ENCODE measurements at regions not wholly inside any gene's neighbourhood (a gene's known extent, or its start where the extent isn't known, plus 50 kb on each side); places are given as distances from the start of the nearest gene placed in this dataset.

GRCh38 chr17:31593806-31594205 is 202.3 kb downstream of the RAB11FIP4 start:
- TF ChIP-seq, protein P1, sequence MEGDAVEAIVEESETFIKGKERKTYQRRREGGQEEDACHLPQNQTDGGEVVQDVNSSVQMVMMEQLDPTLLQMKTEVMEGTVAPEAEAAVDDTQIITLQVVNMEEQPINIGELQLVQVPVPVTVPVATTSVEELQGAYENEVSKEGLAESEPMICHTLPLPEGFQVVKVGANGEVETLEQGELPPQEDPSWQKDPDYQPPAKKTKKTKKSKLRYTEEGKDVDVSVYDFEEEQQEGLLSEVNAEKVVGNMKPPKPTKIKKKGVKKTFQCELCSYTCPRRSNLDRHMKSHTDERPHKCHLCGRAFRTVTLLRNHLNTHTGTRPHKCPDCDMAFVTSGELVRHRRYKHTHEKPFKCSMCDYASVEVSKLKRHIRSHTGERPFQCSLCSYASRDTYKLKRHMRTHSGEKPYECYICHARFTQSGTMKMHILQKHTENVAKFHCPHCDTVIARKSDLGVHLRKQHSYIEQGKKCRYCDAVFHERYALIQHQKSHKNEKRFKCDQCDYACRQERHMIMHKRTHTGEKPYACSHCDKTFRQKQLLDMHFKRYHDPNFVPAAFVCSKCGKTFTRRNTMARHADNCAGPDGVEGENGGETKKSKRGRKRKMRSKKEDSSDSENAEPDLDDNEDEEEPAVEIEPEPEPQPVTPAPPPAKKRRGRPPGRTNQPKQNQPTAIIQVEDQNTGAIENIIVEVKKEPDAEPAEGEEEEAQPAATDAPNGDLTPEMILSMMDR (IDR thresholded peaks at IDR 0.05 in 4 of 5, conservative IDR thresholded peaks at IDR 0.05 in 1 of 5) = no peak
- TF ChIP-seq POLR2A (IDR thresholded peaks at IDR 0.05) = no peak

All from gastrocnemius medialis (tissue), 4 donors.